HUDEP-2 (cell line): ENCODE measurements at regions not wholly inside any gene's neighbourhood (a gene's known extent, or its start where the extent isn't known, plus 50 kb on each side); places are given as distances from the start of the nearest gene placed in this dataset.

Source experiments
- DNase-seq, 76 experiments: peaks; one replicate each; lab custom pipeline; 2025; ENCODE audit not compliant: unreplicated experiment in 76 of 76; lab: John Stamatoyannopoulos, UW

DNA sequence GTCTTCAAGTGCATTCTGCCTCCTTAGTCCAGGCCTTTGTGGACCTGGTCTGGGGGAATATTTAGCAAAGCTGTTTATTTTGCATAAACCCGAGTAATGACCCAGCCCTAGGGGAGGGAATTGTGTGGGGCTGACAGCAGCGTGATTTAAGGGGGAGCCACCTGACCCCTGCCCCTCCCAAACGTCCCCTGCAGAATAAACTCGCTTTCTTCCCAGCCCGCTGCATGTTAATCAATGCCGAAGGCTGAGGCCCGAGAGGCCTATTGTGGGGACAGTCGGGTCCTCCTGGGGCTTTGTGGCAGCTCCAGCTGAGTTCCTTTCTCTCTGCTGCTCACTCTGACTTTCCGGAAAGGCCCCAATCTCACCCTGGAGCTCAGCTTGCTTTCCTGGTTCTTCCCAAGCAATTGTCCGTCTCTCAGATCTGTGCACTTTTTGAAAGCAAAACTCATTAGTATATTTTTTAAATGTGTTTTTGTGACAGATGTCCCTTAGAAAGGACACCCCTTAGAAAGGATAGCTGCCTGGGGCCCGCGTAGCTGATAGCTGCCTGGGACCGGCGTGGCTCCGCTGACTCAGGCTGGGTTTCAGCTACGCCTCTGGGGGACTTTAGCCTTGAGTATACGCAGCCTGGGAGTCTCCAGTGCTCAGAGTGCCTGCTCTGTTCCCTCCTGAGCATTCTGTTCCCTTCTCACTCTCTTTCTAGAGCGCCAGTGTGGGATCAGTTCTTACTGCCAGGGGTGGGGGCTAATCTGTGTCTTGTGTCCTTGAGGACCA is 158.3 kb downstream of the GLI2 start:
- no peak for DNase-seq

DNA sequence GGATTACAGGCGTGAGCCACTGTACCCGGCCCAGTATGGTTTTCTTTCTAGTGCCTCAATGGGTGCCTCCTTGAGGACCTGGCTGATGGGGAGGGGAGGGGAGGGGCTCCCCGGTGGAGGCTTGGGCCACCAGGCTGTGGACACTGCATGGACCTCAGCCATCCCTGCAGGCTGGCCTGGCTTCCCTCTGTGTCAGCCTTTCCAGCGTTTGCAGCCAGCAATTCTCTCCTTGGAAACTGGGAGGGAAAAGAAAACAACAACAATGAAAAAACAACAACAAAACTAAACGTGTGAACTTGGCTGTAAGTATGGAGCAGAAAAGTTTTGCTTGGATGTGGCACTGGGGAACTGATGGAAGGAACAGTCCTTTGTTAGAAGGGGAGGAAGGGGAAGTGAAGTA is 159.3 kb downstream of the GLI2 start:
- no peak for DNase-seq

DNA sequence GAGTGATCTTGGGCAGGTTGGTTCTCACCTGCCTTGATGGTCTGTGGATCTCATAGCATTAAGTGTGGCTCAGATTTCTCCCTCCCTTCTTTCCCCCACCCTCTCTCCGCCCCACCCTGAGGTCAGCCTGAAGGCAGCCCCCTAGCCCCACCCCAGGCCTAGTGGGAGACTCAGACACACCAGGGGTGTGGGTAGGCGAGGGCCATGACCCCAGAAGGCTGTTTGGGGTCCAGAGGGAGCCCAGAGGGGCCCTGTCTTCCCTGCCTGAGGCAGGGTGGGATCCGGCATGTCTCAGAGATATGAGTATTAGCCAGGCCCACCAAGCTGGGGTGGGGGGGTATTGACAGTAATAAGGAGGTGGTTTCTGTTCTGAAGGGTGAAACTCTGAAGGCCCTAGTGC is 160.5 kb downstream of the GLI2 start:
- DNase-seq: no peak

DNA sequence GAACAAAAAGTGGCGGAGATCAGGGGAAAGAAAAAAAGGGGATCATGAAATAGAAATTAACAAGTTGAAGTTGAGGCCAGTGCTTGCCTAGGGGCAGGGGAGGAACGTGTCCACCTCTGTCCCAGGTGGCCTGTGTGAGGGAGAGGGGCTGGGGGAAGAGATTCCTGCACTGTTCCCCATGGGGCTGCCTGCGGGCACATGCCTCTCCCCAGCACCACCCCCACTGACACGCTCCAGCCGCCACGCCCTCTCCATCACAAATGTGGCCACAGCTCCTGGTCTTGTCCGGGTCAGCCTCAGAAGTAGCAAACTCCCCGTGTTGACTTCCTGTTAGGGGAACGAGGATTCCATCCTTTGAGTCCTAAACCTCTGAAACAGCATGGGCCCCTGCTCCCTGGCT is 161.2 kb downstream of the GLI2 start:
- no peak for DNase-seq

DNA sequence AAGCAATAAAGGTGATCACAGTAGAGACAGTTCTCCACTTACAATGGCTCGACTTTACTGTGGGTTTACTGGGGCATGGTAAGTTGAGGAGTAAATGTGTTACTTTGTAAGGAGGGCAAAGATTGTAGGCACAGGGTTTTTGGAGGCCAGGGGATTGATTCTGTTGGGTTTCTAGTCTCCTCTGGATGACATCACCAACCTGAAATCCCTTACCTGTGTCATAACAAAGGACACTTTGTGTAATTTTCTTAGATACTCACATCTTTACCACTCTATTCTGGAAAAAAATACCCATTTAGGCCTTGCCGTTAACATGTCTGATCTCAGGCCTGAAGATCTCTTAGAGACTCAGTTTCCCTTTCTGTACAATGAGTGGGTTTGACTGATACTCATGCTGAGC is 161.7 kb downstream of the GLI2 start:
- DNase-seq: no peak

DNA sequence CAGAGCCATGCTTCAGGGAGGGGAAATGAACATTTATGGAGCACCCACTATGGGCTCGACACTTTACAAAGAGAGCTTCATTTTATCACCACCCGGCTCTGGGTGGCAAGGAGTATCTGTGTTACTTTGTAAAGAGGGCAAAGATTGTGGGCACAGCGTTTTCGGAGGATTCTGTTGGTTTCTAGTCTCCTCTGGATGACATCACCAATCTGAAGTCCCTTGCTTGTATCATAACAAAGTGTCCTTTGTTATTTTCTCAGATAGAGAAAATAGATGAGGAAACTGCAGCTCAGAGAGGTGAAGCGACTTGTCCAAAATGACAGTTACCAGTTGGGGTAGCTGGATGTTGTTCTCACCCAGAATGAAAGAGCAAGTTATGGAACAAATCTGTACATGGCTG is 162.8 kb downstream of the GLI2 start:
- DNase-seq: no peak

DNA sequence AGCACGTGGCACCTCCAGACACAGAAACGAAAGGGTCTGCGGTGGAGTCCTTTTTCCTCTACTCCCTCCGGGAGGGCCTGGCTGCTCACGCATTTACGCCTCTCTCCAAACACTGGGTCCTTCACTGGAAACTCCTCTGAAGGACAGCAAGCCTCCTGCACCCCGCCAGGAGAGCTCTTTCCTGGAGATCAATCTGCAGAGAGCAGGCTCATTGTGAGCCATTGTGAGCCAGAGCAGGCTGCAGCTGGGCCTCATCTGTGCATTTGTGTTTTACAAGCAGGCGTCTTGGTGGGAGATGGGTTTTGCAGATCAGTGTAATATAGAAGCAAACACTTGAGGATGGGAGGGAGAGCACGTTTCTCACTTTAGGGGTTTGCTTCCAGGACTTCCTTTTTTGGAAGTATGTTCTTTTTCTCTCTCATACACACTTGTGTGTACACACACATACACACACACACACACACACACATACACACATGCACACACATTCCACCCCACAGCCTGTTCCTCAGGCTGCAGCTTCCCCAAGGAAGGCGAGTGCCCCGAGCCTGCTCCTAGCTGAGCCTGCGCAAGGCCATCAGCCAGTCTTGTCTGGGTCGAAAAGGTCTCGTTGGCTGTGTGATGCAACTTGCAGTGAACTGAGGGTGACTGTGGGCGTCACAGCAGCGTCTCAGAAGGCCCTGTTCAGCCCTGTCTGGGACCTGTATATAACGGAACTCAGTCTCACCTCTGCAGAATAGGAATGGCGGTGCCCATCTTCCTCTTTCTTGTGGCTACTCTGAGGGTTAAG is 163.5 kb downstream of the GLI2 start:
- no peak for DNase-seq

DNA sequence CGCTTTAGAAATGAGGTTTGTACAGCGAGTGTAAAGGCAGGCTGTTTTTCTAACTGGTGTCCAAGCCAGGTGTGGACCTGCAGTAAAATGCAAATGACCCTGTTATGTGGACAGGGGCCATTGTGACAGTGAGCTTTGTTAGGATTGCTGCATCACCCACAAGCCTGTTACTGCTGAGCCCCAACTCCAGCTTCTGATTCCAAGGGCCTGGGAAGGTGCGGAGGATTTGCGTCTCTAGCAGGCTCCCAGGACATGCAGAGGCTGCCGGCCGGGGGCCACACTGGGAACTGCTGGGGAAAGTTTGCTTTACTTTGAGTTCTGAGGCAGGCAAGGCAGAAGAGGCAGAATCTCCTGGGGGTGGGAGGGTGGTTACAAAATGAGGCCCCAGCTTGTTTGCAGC is 164.1 kb downstream of the GLI2 start:
- DNase-seq: no peak

DNA sequence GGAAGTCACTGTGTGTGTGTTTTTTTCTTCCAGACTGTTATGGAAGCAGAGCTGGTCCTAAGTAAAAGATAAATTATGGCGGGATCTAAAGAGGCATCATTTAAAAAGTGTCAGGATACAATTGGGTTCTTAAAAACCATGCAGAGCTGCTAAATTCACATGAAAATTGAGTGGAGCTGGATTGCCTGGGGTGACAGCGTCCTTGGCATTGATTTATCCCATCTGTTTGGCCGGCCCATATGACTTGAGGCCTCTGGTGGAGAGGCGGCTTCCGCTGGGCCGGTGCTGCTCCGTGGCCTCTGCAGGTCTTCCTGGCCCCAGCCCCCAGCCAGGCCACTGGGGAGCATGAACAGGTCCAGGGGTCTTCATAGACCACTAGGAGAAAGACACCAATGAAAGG is 165.5 kb downstream of the GLI2 start:
- DNase-seq: no peak

DNA sequence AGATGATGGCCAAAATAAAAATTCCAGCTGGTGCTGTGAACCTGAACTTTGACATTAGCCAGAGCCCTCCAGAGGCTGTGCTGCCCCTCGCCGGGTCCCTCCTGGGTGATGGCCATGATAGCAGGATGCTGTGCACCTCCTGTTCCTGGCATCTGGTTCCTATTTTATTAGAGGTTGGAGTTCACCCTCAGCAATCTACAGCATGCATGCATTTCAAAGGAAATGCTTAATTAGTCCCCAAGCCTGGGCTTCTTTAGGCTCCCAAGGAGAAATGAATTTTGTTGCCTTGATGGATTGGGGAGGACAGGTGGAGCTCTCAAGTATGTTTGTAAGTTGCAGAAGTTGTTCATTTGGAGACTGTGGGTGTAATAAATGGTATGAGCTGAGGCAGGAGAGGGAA is 166.9 kb downstream of the GLI2 start:
- no peak for DNase-seq

DNA sequence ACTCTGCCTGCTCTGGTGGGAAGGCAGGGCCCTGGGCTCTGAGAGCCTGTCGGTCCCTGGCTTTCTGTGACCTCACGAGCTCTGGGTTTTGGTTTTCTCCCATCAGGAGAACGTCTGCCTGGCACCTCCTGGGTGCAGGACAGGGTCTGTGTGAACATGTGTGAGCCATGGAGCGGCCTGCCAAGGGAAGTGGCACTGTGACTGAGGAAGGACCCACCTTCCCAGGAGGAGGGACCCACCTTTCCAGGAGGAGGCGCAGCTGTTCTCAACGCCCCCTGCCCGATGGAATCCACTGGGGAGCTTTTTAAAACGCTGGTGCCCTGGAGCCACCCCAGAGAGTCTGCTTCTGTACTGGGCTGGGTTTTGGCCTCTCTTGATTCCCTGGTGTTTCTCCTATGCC is 168.7 kb downstream of the GLI2 start:
- DNase-seq: no peak

DNA sequence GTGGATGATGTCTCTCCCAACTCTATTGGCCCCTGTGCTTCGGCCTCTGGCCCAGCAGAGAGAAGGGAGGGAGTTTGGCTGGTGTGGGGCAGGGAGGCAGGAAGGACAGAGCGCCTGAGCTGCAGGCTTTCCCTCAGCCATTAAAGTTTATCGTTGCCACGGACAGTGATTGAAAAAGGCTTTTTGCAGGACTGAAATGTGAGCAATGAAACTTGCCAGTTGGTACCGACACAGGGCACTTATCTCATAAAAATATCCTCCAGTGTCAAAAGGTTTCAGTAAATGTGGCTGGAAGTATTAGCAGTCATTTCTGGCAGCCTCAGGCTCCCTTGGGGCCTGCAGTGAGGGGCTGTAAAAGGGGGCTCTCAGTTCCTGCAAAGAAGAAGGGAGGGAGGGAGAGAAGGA is 169.2 kb downstream of the GLI2 start:
- no peak for DNase-seq

DNA sequence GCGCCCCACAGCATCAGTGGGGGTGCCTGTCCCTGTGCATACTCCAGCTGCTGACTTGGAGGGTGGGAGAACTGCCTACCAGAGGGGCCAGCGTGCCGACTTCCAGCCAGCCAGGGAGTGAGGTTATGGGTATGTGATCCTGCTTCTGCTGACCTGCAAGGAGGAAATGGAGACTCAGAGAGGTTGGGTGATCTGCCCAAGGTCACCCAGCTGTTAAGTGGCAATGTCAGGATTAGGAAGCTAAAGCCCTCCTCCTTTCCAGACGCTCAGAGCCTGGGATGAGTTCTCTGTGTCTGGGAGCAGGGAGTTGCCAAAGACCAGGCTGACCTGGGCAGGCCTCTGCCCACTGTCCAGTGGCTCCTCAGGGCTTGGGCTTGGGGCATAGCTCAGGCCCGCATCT is 169.6 kb downstream of the GLI2 start:
- DNase-seq: no peak

DNA sequence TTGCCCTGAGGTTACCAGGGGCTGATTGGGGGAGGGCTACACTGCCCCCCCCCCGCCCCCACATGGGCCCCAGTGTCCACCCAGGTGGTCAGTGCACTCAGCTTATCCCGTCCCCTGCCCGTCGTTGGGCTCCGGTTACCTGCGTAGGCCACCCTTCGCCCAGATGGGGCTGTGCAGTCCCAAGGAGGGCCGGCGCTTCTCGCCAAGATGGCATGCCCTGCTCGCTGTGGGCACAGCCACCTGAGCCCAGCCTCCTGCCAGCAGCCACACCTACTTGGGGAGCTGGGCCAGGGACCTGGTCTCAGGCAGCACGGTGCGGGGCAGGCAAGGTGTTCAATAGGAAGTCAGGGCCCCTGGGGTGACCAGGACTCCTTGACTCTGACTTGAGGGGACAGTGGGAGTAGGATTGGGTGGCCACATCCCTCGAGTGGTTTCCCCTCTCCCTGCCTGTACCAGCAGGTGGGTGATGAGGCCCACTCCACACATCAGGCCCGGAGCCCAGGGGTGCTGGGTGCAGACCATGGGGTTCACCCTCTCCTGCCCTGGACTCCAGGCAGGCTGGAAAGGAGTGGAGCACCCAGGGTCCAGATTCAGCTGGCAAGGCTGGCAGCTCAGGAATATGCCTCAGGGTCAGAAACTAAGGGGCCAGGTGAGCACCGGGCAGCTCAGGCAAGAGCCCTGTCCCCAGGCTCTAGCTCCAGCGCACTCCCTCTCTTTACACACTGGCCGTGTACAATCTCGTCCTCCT is 170.3 kb downstream of the GLI2 start:
- DNase-seq: no peak

DNA sequence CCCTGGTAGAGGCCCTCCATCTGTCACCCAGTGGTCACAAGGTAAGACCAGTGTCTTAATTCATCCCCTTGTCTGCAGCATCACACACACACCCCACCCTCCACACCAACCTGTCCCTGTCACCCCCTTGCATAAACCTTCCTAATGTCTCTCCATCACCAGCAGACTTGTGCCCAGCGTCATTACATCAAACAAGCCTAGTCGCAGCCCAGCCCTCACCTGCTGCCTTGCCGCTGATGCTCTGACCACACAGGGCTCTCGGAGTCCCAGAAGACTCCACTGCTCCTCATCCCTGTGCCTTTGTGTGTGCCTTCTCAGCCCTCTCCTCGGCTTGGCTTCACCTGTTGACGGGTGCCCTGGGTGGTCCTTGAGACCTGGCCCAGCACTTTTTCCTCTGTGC is 171.2 kb downstream of the GLI2 start:
- no peak for DNase-seq

DNA sequence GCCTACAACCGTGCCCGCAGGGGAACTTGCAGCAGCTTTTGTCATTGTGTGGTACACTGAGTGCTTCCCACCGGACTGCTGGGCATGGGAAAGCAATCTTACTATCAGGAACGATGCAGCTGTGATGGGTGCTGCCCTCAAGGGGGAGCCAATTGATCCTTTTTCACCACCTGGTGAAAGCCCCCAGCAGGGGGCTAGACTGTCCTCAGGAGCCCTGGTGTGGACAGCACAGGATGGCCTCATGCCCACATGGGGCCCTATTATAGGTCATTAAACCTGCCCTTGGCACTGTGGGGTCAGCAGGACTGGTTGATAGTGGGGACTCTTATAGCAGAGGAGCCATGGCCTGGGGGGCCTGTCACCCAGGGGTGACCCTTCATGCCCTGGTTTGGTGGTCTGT is 172.2 kb downstream of the GLI2 start:
- DNase-seq: peak in 3 of 76 experiments; percentile 1 to 17 (median 7)

DNA sequence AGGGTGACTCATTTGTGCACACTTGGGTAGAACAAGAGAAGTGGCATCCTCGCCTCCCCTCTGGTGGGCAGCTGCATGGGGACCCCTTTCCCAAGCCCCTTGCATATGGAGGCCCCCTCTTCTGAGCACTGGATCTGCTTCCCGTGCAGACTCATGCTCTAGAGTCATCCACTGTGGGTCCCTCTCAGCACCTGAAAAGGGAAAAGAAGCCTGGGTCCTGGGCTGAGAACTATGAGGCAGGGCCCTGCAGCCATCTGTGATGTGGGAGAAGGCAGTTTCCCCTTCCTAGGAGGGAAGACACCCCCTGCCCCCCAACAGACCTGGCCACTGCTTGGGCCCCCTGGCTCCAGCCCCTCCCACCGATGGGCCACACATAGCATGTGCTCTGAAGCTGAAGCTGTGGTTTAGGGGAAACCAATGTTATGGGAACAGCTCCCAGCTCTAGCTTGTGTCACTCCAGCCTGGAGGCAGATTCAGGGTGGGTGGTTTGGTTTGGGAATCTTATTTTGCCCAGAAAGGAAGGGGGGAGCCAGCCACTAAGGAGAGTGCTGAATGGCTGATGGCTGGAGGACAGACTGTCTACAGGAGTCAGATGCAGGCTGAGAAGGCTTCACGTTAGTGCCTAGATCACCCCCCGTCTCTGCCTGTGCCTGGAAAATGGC is 172.8 kb downstream of the GLI2 start:
- no peak for DNase-seq

DNA sequence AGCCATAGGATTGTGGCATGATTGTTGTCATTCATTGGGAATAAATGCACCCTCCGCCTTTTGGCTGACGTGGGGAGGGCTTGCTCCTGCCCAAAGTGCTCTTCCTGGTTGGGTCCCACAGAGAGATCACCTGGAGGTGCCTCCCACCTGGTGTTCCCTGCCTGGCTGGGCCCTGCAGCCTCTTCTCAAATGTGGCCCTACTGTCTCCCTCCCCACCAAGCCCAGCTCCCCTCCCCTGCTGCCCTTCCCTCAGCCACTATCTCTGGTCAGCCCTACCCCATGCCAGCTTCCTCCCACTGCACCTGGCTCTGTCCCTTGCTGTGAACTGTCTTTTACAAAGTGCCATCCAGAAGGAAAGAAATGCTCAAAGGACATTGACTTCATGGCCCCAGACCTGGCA is 173.4 kb downstream of the GLI2 start:
- peak in 1 of 76 experiments; percentile 13 for DNase-seq

DNA sequence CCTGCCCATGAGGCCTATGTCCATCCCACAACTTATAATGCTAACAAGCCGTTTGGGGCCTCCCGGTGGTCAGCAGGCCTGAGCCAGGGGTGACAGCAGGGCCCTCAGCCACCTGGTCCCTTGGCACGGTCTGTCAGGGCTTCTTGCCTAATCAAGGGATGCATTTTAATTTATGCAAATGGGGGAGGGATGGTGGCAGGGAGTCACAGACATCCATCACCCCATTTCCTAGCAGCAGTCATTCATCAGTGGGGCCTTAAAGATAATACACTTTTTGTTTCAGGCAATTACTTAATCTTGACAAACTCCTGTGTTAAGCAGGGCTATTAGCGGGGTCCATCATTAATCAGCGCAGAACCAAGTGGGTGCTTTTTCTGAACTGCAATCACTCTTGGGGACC is 174.5 kb downstream of the GLI2 start:
- DNase-seq: peak in 1 of 76 experiments; percentile 10

DNA sequence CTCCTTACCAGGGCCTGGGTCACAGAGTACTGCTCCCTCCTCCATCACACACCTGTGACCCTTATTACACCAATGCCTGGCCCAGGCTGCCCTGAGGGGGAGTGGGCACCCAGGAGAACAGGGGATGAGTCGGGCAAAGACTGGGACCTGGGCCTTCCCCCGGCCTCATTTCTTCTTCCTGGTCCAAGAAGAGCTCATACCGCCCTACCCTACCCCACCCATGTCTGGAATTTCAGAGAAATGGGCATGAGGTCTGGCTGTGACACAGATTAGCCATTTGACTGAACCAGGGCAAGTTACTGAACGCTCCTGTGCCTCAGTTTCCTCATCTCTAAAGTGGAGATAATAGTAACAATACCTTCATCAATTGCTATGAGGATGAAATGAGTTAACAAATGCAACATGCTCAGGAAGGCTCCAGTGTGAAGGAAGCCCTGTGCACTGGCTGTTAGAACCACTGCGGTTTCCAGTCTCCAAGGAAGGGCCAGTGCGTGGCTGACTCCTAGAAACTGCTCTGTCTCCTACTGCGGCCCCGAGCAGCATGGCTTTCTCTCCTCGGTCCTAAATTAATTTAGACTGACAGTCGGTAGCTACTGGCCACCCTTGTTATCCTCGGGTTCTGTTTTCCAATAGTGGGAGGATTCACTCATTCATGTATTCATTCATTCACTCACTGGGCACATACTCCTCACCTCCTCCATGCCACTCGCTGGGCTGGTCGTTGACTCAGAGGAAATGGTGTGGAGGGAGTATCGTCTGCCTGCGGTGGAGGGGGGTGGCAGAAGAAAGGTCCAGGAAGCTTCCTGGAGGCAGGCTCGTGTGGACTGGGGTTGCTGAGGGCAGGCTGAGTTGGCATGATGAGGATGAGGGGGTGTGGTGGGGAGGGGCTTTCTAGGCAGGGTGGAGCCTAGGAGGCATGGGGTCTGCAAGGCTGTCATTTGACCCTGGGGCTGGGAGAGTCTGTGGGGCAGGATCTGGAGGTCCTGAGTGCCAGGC is 175.6 kb downstream of the GLI2 start:
- DNase-seq: peak in 43 of 76 experiments; percentile 10 to 76 (median 34)
